NT2/D1 (cell line): ENCODE measurements at regions not wholly inside any gene's neighbourhood (a gene's known extent, or its start where the extent isn't known, plus 50 kb on each side); places are given as distances from the start of the nearest gene placed in this dataset.

Experiments
- SUZ12 ChIP-seq: IDR thresholded peaks from 2 replicates; pipeline ENCODE4 v1.6.1; 2011; ENCODE audit not compliant: insufficient read length, insufficient read depth; ENCODE audit errors: extremely low read depth
- ZNF274 ChIP-seq: IDR thresholded peaks from 2 replicates; pipeline ENCODE4 v1.6.1; 2011; ENCODE audit warnings: mild to moderate bottlenecking, low read depth, low read length

GRCh38 chr2:145155196-145155595 is 635.3 kb upstream of the ZEB2 start:
- TF ChIP-seq ZNF274: no peak
- no peak for TF ChIP-seq SUZ12
